ENCODE measurements at regions not wholly inside any gene's neighbourhood (a gene's known extent, or its start where the extent isn't known, plus 50 kb on each side); places are given as distances from the start of the nearest gene placed in this dataset.

- Histone ChIP-seq H4K20me1 (ENCODE audit: insufficient read depth, low read length) (no peaks in the 10 kb centered on the region), H3K27ac (ENCODE audit: low read depth, low read length) (no peak overlapping the region), H3K27me3 (ENCODE audit: insufficient read depth, low read length) (no peaks in the 10 kb centered on the region), H3K4me1 (ENCODE audit: insufficient read depth, low read length) (no peaks in the 10 kb centered on the region), H2AFZ (ENCODE audit: low read length) (no peak overlapping the region), H3K4me3 (ENCODE audit: insufficient read depth, low read length) (no peak overlapping the region), H3K36me3 (ENCODE audit: insufficient read depth, low read length) (no peaks in the 10 kb centered on the region), H3K9me3 (ENCODE audit: low read depth, low read length) (no peaks in the 10 kb centered on the region), H3K79me2 (ENCODE audit: insufficient read depth, low read length) (no peaks in the 10 kb centered on the region), H3K4me2 (ENCODE audit: insufficient read depth, low read length) (no peak overlapping the region)
- no peak for DNase-seq (ENCODE audit: insufficient read length, low spot score, missing footprints)
- TF ChIP-seq CTCF (IDR thresholded peaks at IDR 0.05; ENCODE audit: extremely low read depth, low read depth, low read length): no peak
Observed at GRCh38 chr9:120236596-120236995, 343.4 kb downstream of the CDK5RAP2 start.

GRCh38 chr9:120235081-120235480 lies 344.9 kb downstream of the CDK5RAP2 start:
- no peaks in the 10 kb centered on the region for H3K79me2 ChIP-seq (ENCODE audit: insufficient read depth, low read length)
- no peak overlapping the region for H3K27ac ChIP-seq (ENCODE audit: low read depth, low read length)
- no peaks in the 10 kb centered on the region for H3K36me3 ChIP-seq (ENCODE audit: insufficient read depth, low read length)
- H3K4me3 ChIP-seq (ENCODE audit: insufficient read depth, low read length): no peak overlapping the region
- no peak for TF ChIP-seq CTCF (IDR thresholded peaks at IDR 0.05; ENCODE audit: extremely low read depth, low read depth, low read length)
- H3K4me1 ChIP-seq (ENCODE audit: insufficient read depth, low read length): no peaks in the 10 kb centered on the region
- H3K9me3 ChIP-seq (ENCODE audit: low read depth, low read length): no peaks in the 10 kb centered on the region
- no peaks in the 10 kb centered on the region for H4K20me1 ChIP-seq (ENCODE audit: insufficient read depth, low read length)
- no peak overlapping the region for H3K4me2 ChIP-seq (ENCODE audit: insufficient read depth, low read length)
- no peak overlapping the region for H2AFZ ChIP-seq (ENCODE audit: low read length)
- DNase-seq (ENCODE audit: insufficient read length, low spot score, missing footprints): no peak
- H3K27me3 ChIP-seq (ENCODE audit: insufficient read depth, low read length): no peaks in the 10 kb centered on the region

GRCh38 chr9:120230227-120230626 lies 349.7 kb downstream of the CDK5RAP2 start:
- TF ChIP-seq CTCF (IDR thresholded peaks at IDR 0.05; ENCODE audit: extremely low read depth, low read depth, low read length): no peak
- H3K27me3 ChIP-seq (ENCODE audit: insufficient read depth, low read length): no peaks in the 10 kb centered on the region
- H2AFZ ChIP-seq (ENCODE audit: low read length): no peak overlapping the region
- H3K79me2 ChIP-seq (ENCODE audit: insufficient read depth, low read length): no peaks in the 10 kb centered on the region
- no peak overlapping the region for H3K4me2 ChIP-seq (ENCODE audit: insufficient read depth, low read length)
- no peak for DNase-seq (ENCODE audit: insufficient read length, low spot score, missing footprints)
- H3K4me1 ChIP-seq (ENCODE audit: insufficient read depth, low read length): no peaks in the 10 kb centered on the region
- no peaks in the 10 kb centered on the region for H4K20me1 ChIP-seq (ENCODE audit: insufficient read depth, low read length)
- H3K36me3 ChIP-seq (ENCODE audit: insufficient read depth, low read length): no peaks in the 10 kb centered on the region
- no peaks in the 10 kb centered on the region for H3K9me3 ChIP-seq (ENCODE audit: low read depth, low read length)
- no peak overlapping the region for H3K4me3 ChIP-seq (ENCODE audit: insufficient read depth, low read length)
- H3K27ac ChIP-seq (ENCODE audit: low read depth, low read length): no peak overlapping the region

GRCh38 chr9:120221844-120222243 lies 358.1 kb downstream of the CDK5RAP2 start:
- no peak overlapping the region for H3K4me2 ChIP-seq (ENCODE audit: insufficient read depth, low read length)
- no peaks in the 10 kb centered on the region for H3K36me3 ChIP-seq (ENCODE audit: insufficient read depth, low read length)
- no peak overlapping the region for H2AFZ ChIP-seq (ENCODE audit: low read length)

More at GRCh38 chr9:120221844-120222243, 358.1 kb downstream of the CDK5RAP2 start:
- H3K27me3 ChIP-seq (ENCODE audit: insufficient read depth, low read length): no peaks in the 10 kb centered on the region
- H3K4me1 ChIP-seq (ENCODE audit: insufficient read depth, low read length): no peaks in the 10 kb centered on the region
- no peak overlapping the region for H3K27ac ChIP-seq (ENCODE audit: low read depth, low read length)
- H3K9me3 ChIP-seq (ENCODE audit: low read depth, low read length): no peaks in the 10 kb centered on the region
- TF ChIP-seq CTCF (IDR thresholded peaks at IDR 0.05; ENCODE audit: extremely low read depth, low read depth, low read length): no peak
- H3K79me2 ChIP-seq (ENCODE audit: insufficient read depth, low read length): no peaks in the 10 kb centered on the region
- no peaks in the 10 kb centered on the region for H4K20me1 ChIP-seq (ENCODE audit: insufficient read depth, low read length)
- no peak for DNase-seq (ENCODE audit: insufficient read length, low spot score, missing footprints)
- no peak overlapping the region for H3K4me3 ChIP-seq (ENCODE audit: insufficient read depth, low read length)

All from osteoblast (primary cell).